Muscle of leg (tissue), 3 donors: ENCODE measurements at regions not wholly inside any gene's neighbourhood (a gene's known extent, or its start where the extent isn't known, plus 50 kb on each side); places are given as distances from the start of the nearest gene placed in this dataset.
"Not testable (repeated sequence)": the region's sequence is repeated elsewhere in the genome, so short reads cannot be mapped to it uniquely, and the experiment has no call there.

Experiments
- DNase-seq: peaks from one replicate; pipeline ENCODE4 v3.0.0; 2013
- H3K27ac ChIP-seq: one replicate; pipeline ENCODE4 v1.5.1; 2013; ENCODE audit warnings: mild to moderate bottlenecking, low read length, control low read depth
- H3K27me3 ChIP-seq: one replicate; pipeline ENCODE4 v1.6.1; 2013; ENCODE audit warnings: low read length; ENCODE audit not compliant: control insufficient read depth, insufficient read depth
- H3K36me3 ChIP-seq: one replicate; pipeline ENCODE4 v1.6.1; 2013; ENCODE audit warnings: low read length; ENCODE audit not compliant: control insufficient read depth, insufficient read depth
- H3K4me1 ChIP-seq: one replicate; pipeline ENCODE4 v1.6.1; 2013; ENCODE audit warnings: low read length; ENCODE audit not compliant: control insufficient read depth, insufficient read depth
- H3K4me3 ChIP-seq: one replicate; pipeline ENCODE4 v1.5.1; 2013; ENCODE audit warnings: low read length, control low read depth
- H3K9me3 ChIP-seq: replicated peaks from 2 replicates; pipeline ENCODE4 v1.6.1; 2013; ENCODE audit warnings: low read depth, low read length; ENCODE audit not compliant: control insufficient read depth
- WGBS: methylation state at CpG from one replicate; pipeline ENCODE4 v1.1.5; 2013; ENCODE audit warnings: missing lambda C conversion rate; ENCODE audit not compliant: insufficient coverage; 5-methylcytosine and 5-hydroxymethylcytosine counted together

- H3K4me3 ChIP-seq, result no peak overlapping the region
- H3K27ac ChIP-seq, result no peak overlapping the region
- H3K27me3 ChIP-seq, result no peaks in the 10 kb centered on the region
- WGBS, result 92% methylated on average over 1 of the region's 1 CpG
- no peaks in the 10 kb centered on the region for H3K4me1 ChIP-seq
- no peak for DNase-seq
- no peaks in the 10 kb centered on the region for H3K36me3 ChIP-seq
- H3K9me3 ChIP-seq, result no peaks in the 10 kb centered on the region
These were observed 449.7 kb downstream of the BTG1 start for GRCh38 chr12:91695964-91696363.

- not testable (repeated sequence) for H3K9me3 ChIP-seq, H3K4me1 ChIP-seq, H3K36me3 ChIP-seq, DNase-seq, H3K4me3 ChIP-seq, H3K27me3 ChIP-seq, H3K27ac ChIP-seq
- WGBS, result no CpG with 5 or more reads among the region's 3 CpGs
These were observed 450.2 kb downstream of the BTG1 start for GRCh38 chr12:91695406-91695805.

GRCh38 chr12:91690531-91690930 lies 455.1 kb downstream of the BTG1 start:
- Histone ChIP-seq H3K4me3 (no peak overlapping the region), H3K4me1 (no peaks in the 10 kb centered on the region), H3K27me3 (no peaks in the 10 kb centered on the region), H3K9me3 (no peaks in the 10 kb centered on the region), H3K36me3 (no peaks in the 10 kb centered on the region), H3K27ac (no peak overlapping the region)
- 100% methylated on average over 2 of the region's 4 CpGs for WGBS
- DNase-seq, result no peak

- 60% methylated on average over 2 of the region's 3 CpGs for WGBS
- no peaks in the 10 kb centered on the region for H3K27me3 ChIP-seq
- no peaks in the 10 kb centered on the region for H3K36me3 ChIP-seq
- no peaks in the 10 kb centered on the region for H3K4me1 ChIP-seq
- no peak overlapping the region for H3K4me3 ChIP-seq
- no peaks in the 10 kb centered on the region for H3K9me3 ChIP-seq
- no peak overlapping the region for H3K27ac ChIP-seq
- DNase-seq, result no peak
These were observed 458.3 kb downstream of the BTG1 start for GRCh38 chr12:91687052-91688017.

GRCh38 chr12:91685917-91686316 lies 459.7 kb downstream of the BTG1 start:
- Histone ChIP-seq H3K27me3 (no peaks in the 10 kb centered on the region), H3K36me3 (no peaks in the 10 kb centered on the region), H3K4me1 (no peaks in the 10 kb centered on the region), H3K4me3 (no peak overlapping the region), H3K27ac (no peak overlapping the region), H3K9me3 (no peaks in the 10 kb centered on the region)
- DNase-seq, result no peak
- no CpG with 5 or more reads among the region's 2 CpGs for WGBS

GRCh38 chr12:91681751-91682150 lies 463.9 kb downstream of the BTG1 start:
- DNase-seq, result no peak
- WGBS, result no CpG with 5 or more reads among the region's 11 CpGs

GRCh38 chr12:91680864-91681263 lies 464.8 kb downstream of the BTG1 start:
- Histone ChIP-seq H3K4me1 (no peaks in the 10 kb centered on the region), H3K36me3 (no peaks in the 10 kb centered on the region), H3K9me3 (no peaks in the 10 kb centered on the region), H3K27ac (no peak overlapping the region), H3K27me3 (no peaks in the 10 kb centered on the region), H3K4me3 (no peak overlapping the region)
- no CpG with 5 or more reads among the region's 2 CpGs for WGBS
- DNase-seq, result no peak

More at GRCh38 chr12:91681751-91682150, 463.9 kb downstream of the BTG1 start:
- Histone ChIP-seq H3K4me3 (no peak overlapping the region), H3K27ac (no peak overlapping the region), H3K27me3 (no peaks in the 10 kb centered on the region), H3K4me1 (no peaks in the 10 kb centered on the region), H3K9me3 (no peaks in the 10 kb centered on the region), H3K36me3 (no peaks in the 10 kb centered on the region)

GRCh38 chr12:91677556-91677955 lies 468.1 kb downstream of the BTG1 start:
- WGBS, result no CpG with 5 or more reads among the region's 1 CpG
- no peaks in the 10 kb centered on the region for H3K9me3 ChIP-seq
- H3K4me1 ChIP-seq, result no peaks in the 10 kb centered on the region
- DNase-seq, result no peak
- H3K27me3 ChIP-seq, result no peaks in the 10 kb centered on the region
- H3K36me3 ChIP-seq, result no peaks in the 10 kb centered on the region
- H3K4me3 ChIP-seq, result no peak overlapping the region
- H3K27ac ChIP-seq, result no peak overlapping the region

- H3K27me3 ChIP-seq, result no peaks in the 10 kb centered on the region
- H3K4me3 ChIP-seq, result no peak overlapping the region
- no CpG with 5 or more reads among the region's 2 CpGs for WGBS
- H3K27ac ChIP-seq, result no peak overlapping the region
- no peaks in the 10 kb centered on the region for H3K36me3 ChIP-seq
- no peaks in the 10 kb centered on the region for H3K4me1 ChIP-seq
- no peaks in the 10 kb centered on the region for H3K9me3 ChIP-seq
- no peak for DNase-seq
These were observed 470.2 kb downstream of the BTG1 start for GRCh38 chr12:91675401-91675800.

GRCh38 chr12:91672130-91672529 lies 473.5 kb downstream of the BTG1 start:
- no peak overlapping the region for H3K27ac ChIP-seq
- no peaks in the 10 kb centered on the region for H3K9me3 ChIP-seq
- H3K36me3 ChIP-seq, result no peaks in the 10 kb centered on the region
- DNase-seq, result no peak
- H3K4me1 ChIP-seq, result no peaks in the 10 kb centered on the region
- H3K4me3 ChIP-seq, result no peak overlapping the region
- no peaks in the 10 kb centered on the region for H3K27me3 ChIP-seq
- WGBS, result 33% methylated on average over 1 of the region's 1 CpG
